ENCODE measurements at regions not wholly inside any gene's neighbourhood (a gene's known extent, or its start where the extent isn't known, plus 50 kb on each side); places are given as distances from the start of the nearest gene placed in this dataset.
"Not testable (repeated sequence)": the region's sequence is repeated elsewhere in the genome, so short reads cannot be mapped to it uniquely, and the experiment has no call there.

- H3K36me3 Mint-ChIP-seq: no peaks in the 10 kb centered on the region
- no peak overlapping the region for H3K27ac Mint-ChIP-seq
- H3K4me3 Mint-ChIP-seq: no peak overlapping the region
- H3K27me3 Mint-ChIP-seq: peaks cover 19% of the 10 kb centered on the region
- DNase-seq (no peak), ATAC-seq (no peak)
- no peaks in the 10 kb centered on the region for H3K4me1 Mint-ChIP-seq
- no peaks in the 10 kb centered on the region for H3K9me3 Mint-ChIP-seq (ENCODE audit: low read depth)
- CTCF ChIA-PET: no interaction called here
These were observed 146.8 kb downstream of the CYP26A1 start for GRCh38 chr10:93220296-93221170.

- CTCF ChIA-PET: no interaction called here
- ATAC-seq: no peak
- no peak for DNase-seq
- peaks cover 16% of the 10 kb centered on the region for H3K27me3 Mint-ChIP-seq
- H3K36me3 Mint-ChIP-seq: no peaks in the 10 kb centered on the region
- H3K27ac Mint-ChIP-seq: no peak overlapping the region
- no peaks in the 10 kb centered on the region for H3K9me3 Mint-ChIP-seq (ENCODE audit: low read depth)
- no peaks in the 10 kb centered on the region for H3K4me1 Mint-ChIP-seq
- H3K4me3 Mint-ChIP-seq: no peak overlapping the region
These were observed 147.4 kb downstream of the CYP26A1 start for GRCh38 chr10:93221171-93221496.

GRCh38 chr10:93221521-93221920 lies 147.8 kb downstream of the CYP26A1 start:
- Mint-ChIP-seq H3K27me3 (peaks cover 16% of the 10 kb centered on the region), H3K4me3 (no peak overlapping the region), H3K36me3 (no peaks in the 10 kb centered on the region), H3K27ac (no peak overlapping the region), H3K4me1 (no peaks in the 10 kb centered on the region), H3K9me3 (ENCODE audit: low read depth) (no peaks in the 10 kb centered on the region)
- ATAC-seq: no peak
- CTCF ChIA-PET: no interaction called here
- no peak for DNase-seq

GRCh38 chr10:93222211-93222754 lies 148.6 kb downstream of the CYP26A1 start:
- ATAC-seq: no peak
- Mint-ChIP-seq H3K27me3 (peaks cover 13% of the 10 kb centered on the region), H3K9me3 (ENCODE audit: low read depth) (no peaks in the 10 kb centered on the region), H3K36me3 (no peaks in the 10 kb centered on the region), H3K4me3 (no peak overlapping the region), H3K4me1 (no peaks in the 10 kb centered on the region), H3K27ac (no peak overlapping the region)
- DNase-seq: no peak
- CTCF ChIA-PET: no interaction called here

GRCh38 chr10:93222876-93223275 lies 149.2 kb downstream of the CYP26A1 start:
- no peak overlapping the region for H3K27ac Mint-ChIP-seq
- H3K9me3 Mint-ChIP-seq (ENCODE audit: low read depth): no peaks in the 10 kb centered on the region
- CTCF ChIA-PET: no interaction called here
- DNase-seq (no peak), ATAC-seq (no peak)
- H3K36me3 Mint-ChIP-seq: no peaks in the 10 kb centered on the region
- peaks cover 13% of the 10 kb centered on the region for H3K27me3 Mint-ChIP-seq
- H3K4me1 Mint-ChIP-seq: no peaks in the 10 kb centered on the region
- H3K4me3 Mint-ChIP-seq: no peak overlapping the region

- Mint-ChIP-seq H3K9me3 (ENCODE audit: low read depth) (no peaks in the 10 kb centered on the region), H3K4me1 (no peaks in the 10 kb centered on the region), H3K4me3 (no peak overlapping the region), H3K27me3 (peaks cover 10% of the 10 kb centered on the region), H3K27ac (no peak overlapping the region), H3K36me3 (no peaks in the 10 kb centered on the region)
- DNase-seq (no peak), ATAC-seq (no peak)
- CTCF ChIA-PET: no interaction called here
These were observed 149.6 kb downstream of the CYP26A1 start for GRCh38 chr10:93223336-93223735.

- Mint-ChIP-seq H3K9me3 (ENCODE audit: low read depth) (no peaks in the 10 kb centered on the region), H3K27me3 (peaks cover 5% of the 10 kb centered on the region), H3K4me1 (no peaks in the 10 kb centered on the region), H3K4me3 (no peak overlapping the region), H3K36me3 (no peaks in the 10 kb centered on the region), H3K27ac (no peak overlapping the region)
- CTCF ChIA-PET: interaction anchor here (1.8 kb wide), 1 partner anchor 144 kb away, joined by 7 read pairs; no protein-coding TSS in a partner anchor
- DNase-seq (no peak), ATAC-seq (no peak)
These were observed 150.5 kb downstream of the CYP26A1 start for GRCh38 chr10:93224005-93224779.

- no peak overlapping the region for H3K4me3 Mint-ChIP-seq
- no peak for ATAC-seq
- CTCF ChIA-PET: interaction anchor here (1.8 kb wide), 1 partner anchor 146 kb away, joined by 7 read pairs; no protein-coding TSS in a partner anchor
These were observed 152.2 kb downstream of the CYP26A1 start for GRCh38 chr10:93225938-93226337.

GRCh38 chr10:93226619-93227018 lies 152.9 kb downstream of the CYP26A1 start:
- Mint-ChIP-seq H3K27me3 (peaks cover 5% of the 10 kb centered on the region), H3K4me1 (no peaks in the 10 kb centered on the region), H3K4me3 (no peak overlapping the region), H3K36me3 (no peaks in the 10 kb centered on the region), H3K9me3 (ENCODE audit: low read depth) (no peaks in the 10 kb centered on the region), H3K27ac (no peak overlapping the region)
- CTCF ChIA-PET: no interaction called here
- ATAC-seq: no peak
- DNase-seq: no peak

More at GRCh38 chr10:93225938-93226337, 152.2 kb downstream of the CYP26A1 start:
- Mint-ChIP-seq H3K27ac (no peak overlapping the region), H3K4me1 (no peaks in the 10 kb centered on the region), H3K9me3 (ENCODE audit: low read depth) (no peaks in the 10 kb centered on the region), H3K36me3 (no peaks in the 10 kb centered on the region), H3K27me3 (peaks cover 5% of the 10 kb centered on the region)
- DNase-seq: no peak

- H3K27ac Mint-ChIP-seq; H3K27me3 Mint-ChIP-seq; CTCF ChIA-PET; ATAC-seq; H3K9me3 Mint-ChIP-seq (ENCODE audit: low read depth); H3K4me1 Mint-ChIP-seq; H3K4me3 Mint-ChIP-seq; DNase-seq; H3K36me3 Mint-ChIP-seq: not testable (repeated sequence)
These were observed 156.9 kb downstream of the CYP26A1 start for GRCh38 chr10:93230596-93230995.

- peaks cover 14% of the 10 kb centered on the region for H3K27me3 Mint-ChIP-seq
- H3K4me3 Mint-ChIP-seq; H3K9me3 Mint-ChIP-seq (ENCODE audit: low read depth); H3K27ac Mint-ChIP-seq; H3K36me3 Mint-ChIP-seq; ATAC-seq; H3K4me1 Mint-ChIP-seq; DNase-seq; CTCF ChIA-PET: not testable (repeated sequence)
These were observed 158.5 kb downstream of the CYP26A1 start for GRCh38 chr10:93232159-93232558.

- H3K36me3 Mint-ChIP-seq; ATAC-seq; CTCF ChIA-PET; H3K9me3 Mint-ChIP-seq (ENCODE audit: low read depth); H3K27ac Mint-ChIP-seq; H3K4me3 Mint-ChIP-seq; DNase-seq; H3K4me1 Mint-ChIP-seq: not testable (repeated sequence)
- H3K27me3 Mint-ChIP-seq: peaks cover 10% of the 10 kb centered on the region
These were observed 161.2 kb downstream of the CYP26A1 start for GRCh38 chr10:93234940-93235339.

GRCh38 chr10:93235686-93236085 lies 162.0 kb downstream of the CYP26A1 start:
- Mint-ChIP-seq H3K27ac (no peak overlapping the region), H3K4me3 (no peak overlapping the region), H3K9me3 (ENCODE audit: low read depth) (no peaks in the 10 kb centered on the region), H3K4me1 (no peaks in the 10 kb centered on the region), H3K27me3 (peaks cover 14% of the 10 kb centered on the region), H3K36me3 (no peaks in the 10 kb centered on the region)
- CTCF ChIA-PET: no interaction called here
- DNase-seq (no peak), ATAC-seq (no peak)

Data from activated CD8-positive, alpha-beta memory T cell treated with anti-CD3 and anti-CD28 coated beads, Interleukin-2, amount 10 ng/mL, durations not matched to agents 7 days and 5 days (primary cell).